ENCODE measurements at regions not wholly inside any gene's neighbourhood (a gene's known extent, or its start where the extent isn't known, plus 50 kb on each side); places are given as distances from the start of the nearest gene placed in this dataset.
"Not testable (repeated sequence)": the region's sequence is repeated elsewhere in the genome, so short reads cannot be mapped to it uniquely, and the experiment has no call there.

GRCh38 chr15:39250460-39251186 is 330.3 kb upstream of the THBS1 start:
- no peak overlapping the region for H3K4me3 ChIP-seq (ENCODE audit: low read depth, low read length)
- H3K36me3 ChIP-seq (ENCODE audit: control insufficient read depth, insufficient read depth, low read length): no peaks in the 10 kb centered on the region
- H3K27me3 ChIP-seq (ENCODE audit: control insufficient read depth, insufficient read depth, low read length): no peaks in the 10 kb centered on the region
- H3K9ac ChIP-seq (ENCODE audit: low read length): no peak overlapping the region
- H3K9me3 ChIP-seq (ENCODE audit: control insufficient read depth, insufficient read depth, low read depth, low read length): no peaks in the 10 kb centered on the region
- no peaks in the 10 kb centered on the region for H3K4me1 ChIP-seq (ENCODE audit: control insufficient read depth, insufficient read depth, low read length)
- no peak overlapping the region for H3K27ac ChIP-seq (ENCODE audit: low read depth, low read length)

- Histone ChIP-seq H3K27ac (ENCODE audit: low read depth, low read length) (no peak overlapping the region), H3K4me1 (ENCODE audit: control insufficient read depth, insufficient read depth, low read length) (no peaks in the 10 kb centered on the region), H3K9ac (ENCODE audit: low read length) (no peak overlapping the region), H3K27me3 (ENCODE audit: control insufficient read depth, insufficient read depth, low read length) (no peaks in the 10 kb centered on the region), H3K9me3 (ENCODE audit: control insufficient read depth, insufficient read depth, low read depth, low read length) (no peaks in the 10 kb centered on the region), H3K4me3 (ENCODE audit: low read depth, low read length) (no peak overlapping the region), H3K36me3 (ENCODE audit: control insufficient read depth, insufficient read depth, low read length) (no peaks in the 10 kb centered on the region)
These were observed 329.3 kb upstream of the THBS1 start for GRCh38 chr15:39251413-39252133.

DNA sequence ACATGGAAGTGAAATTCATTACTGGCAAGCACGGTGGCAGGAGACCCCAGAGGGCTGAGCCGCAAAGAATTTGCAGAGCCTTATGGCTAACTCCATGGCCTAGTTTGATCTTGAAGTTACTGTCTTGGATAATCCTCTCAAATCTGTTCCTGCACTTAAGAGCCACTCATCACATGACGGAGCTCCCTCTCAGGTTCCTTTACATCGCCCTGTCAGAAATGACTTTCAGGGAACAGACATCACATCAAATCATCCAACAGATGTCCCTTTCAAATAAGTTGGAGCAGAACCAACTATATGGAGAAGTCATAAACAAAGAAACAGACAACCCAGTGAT is 328.8 kb upstream of the THBS1 start:
- Histone ChIP-seq H3K27me3 (ENCODE audit: control insufficient read depth, insufficient read depth, low read length) (no peaks in the 10 kb centered on the region), H3K9me3 (ENCODE audit: control insufficient read depth, insufficient read depth, low read depth, low read length) (no peaks in the 10 kb centered on the region), H3K4me1 (ENCODE audit: control insufficient read depth, insufficient read depth, low read length) (no peaks in the 10 kb centered on the region), H3K4me3 (ENCODE audit: low read depth, low read length) (no peak overlapping the region), H3K36me3 (ENCODE audit: control insufficient read depth, insufficient read depth, low read length) (no peaks in the 10 kb centered on the region), H3K9ac (ENCODE audit: low read length) (no peak overlapping the region), H3K27ac (ENCODE audit: low read depth, low read length) (no peak overlapping the region)

DNA sequence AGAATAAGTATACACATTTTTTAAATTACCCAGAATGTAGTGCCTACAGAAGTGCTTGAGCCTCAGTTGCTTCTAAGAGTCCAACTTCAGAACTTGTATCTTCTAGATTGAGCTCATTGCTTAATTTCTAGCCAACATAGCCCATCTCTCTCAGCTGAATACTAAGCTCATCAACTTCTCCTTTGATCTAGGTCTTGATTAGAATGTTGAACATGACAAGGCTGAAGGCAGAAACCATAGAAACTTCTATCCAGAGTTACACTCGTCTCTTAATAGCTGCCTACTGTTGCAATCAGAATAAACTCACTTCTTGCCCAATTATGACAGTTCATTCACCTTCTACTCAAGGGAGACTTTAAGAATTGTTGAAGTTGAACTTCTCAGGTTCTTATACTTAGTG is 327.3 kb upstream of the THBS1 start:
- Histone ChIP-seq H3K9ac (ENCODE audit: low read length) (no peak overlapping the region), H3K4me1 (ENCODE audit: control insufficient read depth, insufficient read depth, low read length) (no peaks in the 10 kb centered on the region), H3K27ac (ENCODE audit: low read depth, low read length) (no peak overlapping the region), H3K27me3 (ENCODE audit: control insufficient read depth, insufficient read depth, low read length) (no peaks in the 10 kb centered on the region), H3K4me3 (ENCODE audit: low read depth, low read length) (no peak overlapping the region), H3K36me3 (ENCODE audit: control insufficient read depth, insufficient read depth, low read length) (no peaks in the 10 kb centered on the region), H3K9me3 (ENCODE audit: control insufficient read depth, insufficient read depth, low read depth, low read length) (no peaks in the 10 kb centered on the region)

DNA sequence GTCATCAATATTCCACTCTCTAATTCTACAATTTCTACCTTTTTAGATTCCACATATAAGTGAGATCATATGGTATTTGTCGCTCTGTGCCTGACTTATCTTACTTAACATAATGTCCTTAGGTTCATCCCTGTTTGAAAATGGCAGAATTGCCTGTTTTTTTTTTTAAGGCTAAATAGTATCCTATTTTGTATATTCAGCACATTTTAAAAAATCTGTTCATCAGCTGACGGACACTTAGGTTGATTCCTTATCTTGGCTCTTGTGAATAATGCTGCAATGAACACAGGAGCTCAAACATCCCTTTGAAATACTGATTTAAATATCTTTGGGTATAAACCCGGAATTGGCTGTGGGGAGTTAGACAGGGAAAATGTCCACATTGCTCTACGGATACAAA is 326.7 kb upstream of the THBS1 start:
- no peaks in the 10 kb centered on the region for H3K9me3 ChIP-seq (ENCODE audit: control insufficient read depth, insufficient read depth, low read depth, low read length)
- H3K27me3 ChIP-seq (ENCODE audit: control insufficient read depth, insufficient read depth, low read length): no peaks in the 10 kb centered on the region
- H3K4me1 ChIP-seq (ENCODE audit: control insufficient read depth, insufficient read depth, low read length): no peaks in the 10 kb centered on the region
- H3K27ac ChIP-seq (ENCODE audit: low read depth, low read length): no peak overlapping the region
- H3K9ac ChIP-seq (ENCODE audit: low read length): no peak overlapping the region
- H3K4me3 ChIP-seq (ENCODE audit: low read depth, low read length): no peak overlapping the region
- H3K36me3 ChIP-seq (ENCODE audit: control insufficient read depth, insufficient read depth, low read length): no peaks in the 10 kb centered on the region

DNA sequence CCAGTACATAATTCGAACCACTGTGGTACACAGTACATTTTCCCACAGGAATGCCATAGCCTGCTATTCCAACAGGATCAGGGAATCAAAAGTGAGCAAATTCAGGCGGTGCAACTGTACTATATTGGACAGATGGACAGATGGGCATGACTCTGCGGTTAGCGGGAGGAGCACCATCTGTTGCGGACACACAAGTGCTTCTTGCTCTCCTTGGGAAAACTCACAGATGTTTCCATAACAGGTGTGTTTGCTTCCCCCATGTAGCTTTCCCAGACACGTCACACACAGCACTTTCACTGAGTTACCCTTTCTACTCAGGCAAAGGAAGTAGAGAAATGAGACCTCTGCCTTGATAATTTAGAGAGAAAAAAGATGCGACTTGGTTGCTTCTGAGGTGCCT is 325.1 kb upstream of the THBS1 start:
- Histone ChIP-seq H3K4me3 (ENCODE audit: low read depth, low read length) (no peak overlapping the region), H3K9ac (ENCODE audit: low read length) (no peak overlapping the region), H3K27ac (ENCODE audit: low read depth, low read length) (no peak overlapping the region)

DNA sequence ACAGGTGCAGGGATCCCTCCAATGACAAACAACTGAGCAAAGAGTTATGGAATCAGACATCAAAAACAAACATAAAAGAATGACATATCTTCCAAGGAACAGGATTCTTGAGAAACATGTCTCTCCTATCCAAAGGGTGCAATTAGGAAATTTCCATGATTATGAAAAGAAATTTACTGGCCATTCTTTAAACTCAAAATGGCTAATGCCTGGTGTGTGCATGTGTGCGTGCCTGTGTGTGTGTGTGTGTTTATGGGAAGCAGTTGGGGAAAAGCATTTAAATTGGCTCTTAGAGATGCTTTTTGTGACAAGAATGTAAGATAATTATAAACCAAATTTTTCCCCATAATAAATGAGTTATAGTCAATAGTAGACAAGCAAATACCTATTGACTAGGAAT is 320.5 kb upstream of the THBS1 start:
- no peaks in the 10 kb centered on the region for H3K27me3 ChIP-seq (ENCODE audit: control insufficient read depth, insufficient read depth, low read length)
- H3K9me3 ChIP-seq (ENCODE audit: control insufficient read depth, insufficient read depth, low read depth, low read length): no peaks in the 10 kb centered on the region
- H3K27ac ChIP-seq (ENCODE audit: low read depth, low read length): no peak overlapping the region
- no peak overlapping the region for H3K4me3 ChIP-seq (ENCODE audit: low read depth, low read length)
- H3K36me3 ChIP-seq (ENCODE audit: control insufficient read depth, insufficient read depth, low read length): no peaks in the 10 kb centered on the region
- H3K4me1 ChIP-seq (ENCODE audit: control insufficient read depth, insufficient read depth, low read length): no peaks in the 10 kb centered on the region
- H3K9ac ChIP-seq (ENCODE audit: low read length): no peak overlapping the region

More for the DNA sequence above, 325.1 kb upstream of the THBS1 start:
- no peaks in the 10 kb centered on the region for H3K36me3 ChIP-seq (ENCODE audit: control insufficient read depth, insufficient read depth, low read length)
- H3K4me1 ChIP-seq (ENCODE audit: control insufficient read depth, insufficient read depth, low read length): no peaks in the 10 kb centered on the region
- no peaks in the 10 kb centered on the region for H3K9me3 ChIP-seq (ENCODE audit: control insufficient read depth, insufficient read depth, low read depth, low read length)
- H3K27me3 ChIP-seq (ENCODE audit: control insufficient read depth, insufficient read depth, low read length): no peaks in the 10 kb centered on the region

DNA sequence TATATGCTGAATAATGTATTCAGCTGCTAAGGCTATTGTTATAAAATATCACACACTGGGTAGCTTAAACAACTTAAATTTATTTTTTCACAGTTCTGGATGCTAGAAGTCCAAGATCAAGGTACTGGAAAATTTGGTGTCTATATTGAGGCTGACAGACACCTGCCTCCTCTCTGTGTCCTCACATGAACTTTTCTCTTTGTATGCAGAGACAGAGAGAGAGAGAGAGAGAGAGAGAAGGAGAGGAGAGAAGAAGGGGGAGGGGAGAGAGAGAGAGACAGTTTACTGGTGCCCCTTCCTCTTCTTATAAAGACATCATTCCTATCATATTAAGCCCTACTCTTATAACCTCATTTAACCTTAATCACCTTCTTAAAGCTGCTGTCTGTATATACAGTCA is 320.1 kb upstream of the THBS1 start:
- Histone ChIP-seq H3K4me1 (ENCODE audit: control insufficient read depth, insufficient read depth, low read length) (no peaks in the 10 kb centered on the region), H3K4me3 (ENCODE audit: low read depth, low read length) (no peak overlapping the region), H3K9ac (ENCODE audit: low read length) (no peak overlapping the region), H3K27ac (ENCODE audit: low read depth, low read length) (no peak overlapping the region), H3K27me3 (ENCODE audit: control insufficient read depth, insufficient read depth, low read length) (no peaks in the 10 kb centered on the region), H3K36me3 (ENCODE audit: control insufficient read depth, insufficient read depth, low read length) (no peaks in the 10 kb centered on the region), H3K9me3 (ENCODE audit: control insufficient read depth, insufficient read depth, low read depth, low read length) (no peaks in the 10 kb centered on the region)

DNA sequence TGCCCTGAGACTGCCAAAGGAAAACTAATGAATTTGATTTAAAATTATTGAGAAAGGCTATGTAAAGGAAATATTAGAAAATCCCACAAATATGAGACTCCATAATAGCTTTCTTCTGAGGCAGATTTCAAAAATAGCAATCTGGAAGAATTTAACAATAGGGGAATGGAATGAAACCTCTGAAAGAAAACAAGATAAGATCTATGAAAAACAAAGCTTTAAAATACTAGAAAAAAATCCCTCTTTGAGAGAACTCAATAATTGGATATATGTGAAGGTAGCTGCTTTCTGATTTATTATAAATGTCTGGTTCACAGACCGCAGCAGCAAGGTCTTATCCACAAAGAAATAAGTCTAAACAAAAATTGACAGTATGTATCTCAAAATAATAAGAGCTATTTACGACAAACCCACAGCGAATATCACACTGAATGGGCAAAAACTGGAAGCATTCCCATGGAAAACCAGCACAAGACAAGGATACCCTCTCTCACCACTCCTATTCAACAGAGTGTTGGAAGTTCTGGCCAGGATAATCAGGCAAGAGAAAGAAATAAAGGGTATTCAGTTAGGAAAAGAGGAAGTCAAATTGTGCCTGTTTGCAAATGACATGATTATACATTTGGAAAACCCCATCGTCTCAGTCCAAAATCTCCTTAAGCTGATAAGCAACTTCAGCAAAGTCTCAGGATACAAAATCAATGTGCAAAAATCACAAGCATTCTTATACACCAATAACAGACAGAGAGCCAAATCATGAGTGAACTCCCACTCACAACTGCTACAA is 319.3 kb upstream of the THBS1 start:
- not testable (repeated sequence) for H3K27me3 ChIP-seq (ENCODE audit: control insufficient read depth, insufficient read depth, low read length); H3K9ac ChIP-seq (ENCODE audit: low read length); H3K36me3 ChIP-seq (ENCODE audit: control insufficient read depth, insufficient read depth, low read length); H3K4me3 ChIP-seq (ENCODE audit: low read depth, low read length); H3K4me1 ChIP-seq (ENCODE audit: control insufficient read depth, insufficient read depth, low read length); H3K9me3 ChIP-seq (ENCODE audit: control insufficient read depth, insufficient read depth, low read depth, low read length); H3K27ac ChIP-seq (ENCODE audit: low read depth, low read length)

GRCh38 chr15:39262995-39263772 is 317.7 kb upstream of the THBS1 start:
- H3K9ac ChIP-seq (ENCODE audit: low read length); H3K4me3 ChIP-seq (ENCODE audit: low read depth, low read length): not testable (repeated sequence)

More at GRCh38 chr15:39262995-39263772, 317.7 kb upstream of the THBS1 start:
- H3K9me3 ChIP-seq (ENCODE audit: control insufficient read depth, insufficient read depth, low read depth, low read length); H3K27ac ChIP-seq (ENCODE audit: low read depth, low read length); H3K27me3 ChIP-seq (ENCODE audit: control insufficient read depth, insufficient read depth, low read length); H3K36me3 ChIP-seq (ENCODE audit: control insufficient read depth, insufficient read depth, low read length); H3K4me1 ChIP-seq (ENCODE audit: control insufficient read depth, insufficient read depth, low read length): not testable (repeated sequence)

Measured in HUES6 (cell line).